GM12878 (cell line): ENCODE measurements at regions not wholly inside any gene's neighbourhood (a gene's known extent, or its start where the extent isn't known, plus 50 kb on each side); places are given as distances from the start of the nearest gene placed in this dataset.

Experiments
- CREB1 ChIP-seq: IDR thresholded peaks from 2 replicates; pipeline ENCODE4 v1.6.1; 2012; ENCODE audit warnings: low read depth, mild to moderate bottlenecking, inconsistent platforms
- NKRF ChIP-seq: fragments of 450-650 bp; conservative IDR thresholded peaks from 2 replicates; pipeline ENCODE4 v1.6.1; 2017; ENCODE audit warnings: mild to moderate bottlenecking, moderate library complexity
- NRF1 ChIP-seq: conservative IDR thresholded peaks from 2 replicates; pipeline ENCODE4 v1.6.1; 2011; ENCODE audit warnings: mild to moderate bottlenecking, low read depth, low read length, improper control_type of control experiment
- SKIL ChIP-seq: fragments of 450-650 bp; IDR thresholded peaks from 2 replicates; pipeline ENCODE4 v1.6.1; 2017; ENCODE audit warnings: mild to moderate bottlenecking, low read depth, inconsistent platforms; ENCODE audit not compliant: poor library complexity, severe bottlenecking
- ZNF24 ChIP-seq: fragments of 450-650 bp; IDR thresholded peaks from 2 replicates; pipeline ENCODE4 v1.6.1; 2017; ENCODE audit warnings: antibody characterized with exemption, mild to moderate bottlenecking
- ZNF592 ChIP-seq: fragments of 450-650 bp; IDR thresholded peaks from 2 replicates; pipeline ENCODE4 v1.6.1; 2017; ENCODE audit warnings: mild to moderate bottlenecking, moderate library complexity

GRCh38 chr15:69848096-69848495 is 249.6 kb downstream of the TLE3 start (continued):
- no peak for TF ChIP-seq ZNF592
- no peak for TF ChIP-seq NKRF
- no peak for TF ChIP-seq SKIL
- no peak for TF ChIP-seq ZNF24
- no peak for TF ChIP-seq CREB1
- TF ChIP-seq NRF1: no peak
